Fibroblast of gingiva (primary cell): ENCODE measurements at regions not wholly inside any gene's neighbourhood (a gene's known extent, or its start where the extent isn't known, plus 50 kb on each side); places are given as distances from the start of the nearest gene placed in this dataset.
A peak's percentile ranks its signal among the peaks of the same experiment; 100 is the strongest.

ENCODE experiments used
- DNase-seq: peaks from one replicate; pipeline ENCODE4 v3.0.0-alpha.2; 2011; ENCODE audit warnings: low read depth

DNA sequence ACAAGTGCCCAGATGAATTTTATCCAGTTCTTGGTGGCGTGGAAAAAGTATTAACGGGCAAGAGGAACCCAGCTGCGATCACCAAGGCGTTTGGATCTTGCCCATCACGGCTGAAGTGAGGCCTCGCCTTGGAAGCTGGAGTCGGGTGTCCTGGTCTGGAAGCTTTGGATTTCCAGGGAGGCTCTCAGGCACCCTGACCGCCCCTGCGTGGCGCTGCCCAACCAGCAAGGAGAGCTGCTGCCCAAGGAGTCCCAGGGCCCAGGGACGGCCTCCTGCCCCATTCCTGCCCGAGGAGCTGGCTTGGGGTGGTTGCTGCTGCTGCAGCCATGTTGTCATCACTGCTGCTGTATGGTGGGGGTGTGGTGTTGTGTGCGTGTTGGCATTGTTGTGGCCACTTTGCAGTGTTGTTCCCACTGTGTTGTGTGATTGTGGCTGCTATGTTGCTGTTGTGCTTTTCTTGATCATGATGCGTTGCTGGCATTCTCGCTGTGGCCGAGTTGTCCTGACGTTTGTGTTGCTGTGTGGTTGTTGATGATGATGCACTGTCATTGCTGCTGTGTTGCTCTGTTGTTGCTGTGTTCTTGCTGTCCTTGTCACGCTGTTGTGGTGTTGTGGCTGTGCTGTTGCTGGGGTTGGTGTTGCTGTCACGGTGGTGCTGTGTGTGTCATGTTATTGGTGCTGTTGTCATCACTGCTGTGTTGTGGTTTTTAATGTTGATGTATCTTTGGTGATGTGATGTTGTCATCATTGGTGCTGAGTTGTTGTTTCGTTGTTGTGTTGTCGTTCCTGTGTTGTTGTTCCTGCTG lies 318.8 kb downstream of the C16orf95 start:
- no peak for DNase-seq

DNA sequence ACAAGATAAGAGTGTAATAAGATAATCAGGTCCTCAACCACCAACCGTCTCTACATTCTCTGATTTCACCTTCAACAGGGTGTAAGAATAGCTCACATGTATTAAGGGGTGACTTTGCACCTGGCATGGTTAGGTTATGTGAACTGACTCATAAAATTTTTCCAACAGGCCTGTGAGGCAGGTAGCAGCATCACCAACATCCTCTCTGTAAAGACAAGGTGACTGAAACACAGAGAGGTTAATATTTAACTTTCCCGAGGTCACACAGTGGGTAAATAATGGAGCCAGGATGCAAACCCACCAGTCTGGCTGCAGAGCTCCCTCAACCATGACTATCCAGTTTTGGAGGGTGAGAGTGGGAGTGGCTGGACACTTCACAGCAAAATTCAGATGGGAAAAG lies 317.2 kb downstream of the C16orf95 start:
- DNase-seq, result no peak

DNA sequence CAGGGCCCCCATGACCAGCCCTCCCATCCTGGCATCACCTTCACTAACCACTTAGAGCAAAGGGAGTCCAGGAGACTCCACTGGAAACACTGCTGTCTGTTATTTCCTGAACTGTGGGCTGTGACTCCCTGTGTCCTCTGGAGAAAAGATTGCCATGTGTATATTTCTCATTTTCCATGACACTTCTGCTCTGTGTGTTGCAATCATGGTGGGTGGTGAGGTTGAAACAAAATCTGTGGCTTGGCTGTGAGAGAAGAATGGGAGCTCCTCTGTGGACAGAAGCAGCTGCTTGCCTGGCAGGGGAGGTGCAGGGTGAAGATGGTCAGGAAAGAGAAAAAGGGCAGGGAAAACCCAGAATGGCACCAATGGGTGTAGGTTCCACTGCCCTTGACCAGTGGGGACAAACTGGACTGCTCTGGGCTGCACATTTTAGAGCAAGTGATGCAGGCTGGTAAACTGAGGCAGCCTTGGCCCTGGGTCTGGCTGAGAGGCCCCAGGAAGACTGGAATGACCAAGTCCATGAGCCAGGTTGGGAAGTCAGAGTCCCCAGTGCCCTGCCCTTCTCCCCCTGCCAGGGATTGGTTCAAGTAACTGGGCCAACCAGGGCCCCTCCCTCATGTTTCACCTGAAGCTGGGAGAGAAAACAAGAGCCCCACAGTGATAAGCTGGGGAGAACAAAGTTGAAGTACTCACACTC lies 314.3 kb downstream of the C16orf95 start:
- DNase-seq, result peak; percentile 89

DNA sequence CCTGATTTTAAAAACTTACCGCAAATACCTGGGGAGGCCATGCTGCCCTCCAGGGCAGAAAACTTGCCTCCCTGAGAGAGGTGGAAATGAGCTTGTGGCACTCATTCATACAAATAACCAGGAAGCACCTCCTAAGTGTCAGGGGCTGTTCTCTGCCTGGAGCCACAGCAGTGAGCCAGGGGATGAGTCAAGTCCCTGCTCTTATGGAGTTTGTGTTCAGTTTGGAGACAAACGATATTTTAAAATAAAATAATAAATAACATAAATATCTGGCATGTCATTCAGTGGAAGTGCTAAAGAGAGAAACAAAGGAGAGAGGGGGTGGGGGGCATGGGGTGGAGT lies 313.8 kb downstream of the C16orf95 start:
- DNase-seq, result no peak

DNA sequence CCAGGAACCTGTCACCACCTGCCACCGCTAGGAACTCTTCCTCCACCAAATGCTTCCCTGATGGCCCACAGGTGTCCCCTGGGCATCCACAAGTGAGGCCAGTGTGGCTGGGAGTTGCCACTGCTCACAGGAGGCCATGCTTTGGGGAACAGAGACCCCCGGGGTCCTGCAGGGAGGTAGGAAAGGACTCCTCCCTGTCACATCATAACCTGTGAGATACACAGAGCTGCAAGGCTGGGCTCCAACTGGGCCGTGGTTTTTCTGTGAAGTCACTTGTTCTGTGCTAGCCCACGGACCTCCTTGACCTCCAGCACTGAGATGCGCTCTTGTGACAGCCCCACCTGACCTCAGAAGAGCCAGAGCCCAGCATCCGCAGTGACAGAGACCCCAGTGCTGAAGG lies 311.2 kb downstream of the C16orf95 start:
- no peak for DNase-seq

DNA sequence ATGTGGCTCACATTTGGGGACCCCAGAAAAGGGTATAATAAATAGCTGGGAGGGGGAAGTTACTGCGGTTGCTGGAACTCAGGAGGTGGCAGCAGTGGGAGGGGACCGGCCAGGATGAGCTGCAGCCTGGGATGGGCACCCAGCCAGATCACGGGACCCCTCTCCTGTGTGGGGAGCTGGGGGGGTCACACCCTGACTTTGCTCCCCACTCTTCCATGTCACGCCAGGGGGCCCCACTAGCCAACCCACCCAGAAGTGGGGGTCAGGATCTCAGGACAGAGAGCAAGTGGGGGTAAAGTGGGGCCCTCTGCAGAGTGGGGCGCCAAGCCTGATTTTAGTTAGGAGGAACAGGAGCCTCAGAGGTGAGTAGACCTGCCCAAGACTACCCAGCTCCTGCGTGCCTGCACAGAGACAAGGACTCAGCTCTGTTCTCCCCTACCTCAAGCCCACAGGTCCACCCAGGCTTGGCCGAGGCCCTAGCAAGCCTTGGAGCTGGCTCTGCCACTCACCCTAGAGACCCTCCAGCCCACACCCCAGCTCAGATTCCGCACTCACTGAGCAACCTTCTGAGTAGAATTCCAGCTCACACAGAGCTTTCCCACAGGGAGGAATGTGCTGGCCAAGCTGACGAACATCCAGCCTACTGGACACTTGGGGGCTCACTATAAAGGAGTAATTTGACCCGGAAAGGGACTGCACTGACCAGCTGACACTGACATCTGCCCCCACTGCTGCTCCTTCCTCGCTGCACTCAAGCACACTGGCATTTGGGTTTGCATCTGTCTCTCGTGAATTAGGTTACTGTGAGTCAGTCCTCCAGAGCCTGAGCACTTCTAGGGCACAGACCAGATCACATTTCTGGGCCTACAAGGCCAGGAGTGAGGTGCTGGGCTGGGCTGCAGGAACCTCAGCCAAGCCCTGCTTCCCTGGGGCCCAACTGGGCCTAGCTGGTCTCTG lies 310.1 kb downstream of the C16orf95 start:
- peak; percentile 44 for DNase-seq

DNA sequence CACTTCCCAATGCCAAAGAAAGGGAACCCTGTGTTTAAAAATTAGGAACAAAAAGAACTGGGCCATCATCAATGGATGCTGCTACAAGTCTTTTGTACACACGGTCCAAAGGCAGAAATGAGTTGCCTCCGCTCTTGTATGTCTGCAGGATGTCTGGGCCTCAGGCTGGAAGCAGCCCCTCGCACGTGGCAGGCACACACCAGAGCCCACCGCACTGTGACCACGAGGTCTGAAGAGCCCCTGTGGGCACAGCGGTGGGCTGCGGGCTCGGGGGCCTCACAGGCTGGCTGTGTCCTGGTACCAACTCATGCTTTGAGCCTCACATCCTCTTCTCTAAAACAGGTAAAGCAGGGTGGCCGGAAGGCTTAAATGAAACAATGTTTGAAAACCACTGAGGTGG lies 309.3 kb downstream of the C16orf95 start:
- no peak for DNase-seq

DNA sequence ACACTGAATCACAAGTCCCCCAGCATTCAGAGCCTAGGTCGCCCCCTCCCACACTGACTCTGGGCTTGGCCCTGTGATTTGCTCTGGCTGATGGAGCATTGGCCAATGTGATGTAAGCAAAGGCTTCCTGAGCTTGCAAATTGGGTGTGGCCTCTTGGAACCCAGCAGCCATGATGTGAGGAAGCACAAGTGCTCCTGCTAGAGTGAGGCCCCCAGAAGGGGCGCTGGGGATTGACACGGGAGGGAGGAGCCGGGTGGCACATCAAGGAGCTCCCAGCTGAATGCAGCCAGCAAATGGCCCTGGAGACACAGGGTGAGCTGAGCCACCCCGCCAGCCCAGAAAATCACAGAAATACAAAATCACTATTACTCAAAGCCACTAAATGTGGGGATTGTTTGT lies 308.5 kb downstream of the C16orf95 start:
- no peak for DNase-seq

DNA sequence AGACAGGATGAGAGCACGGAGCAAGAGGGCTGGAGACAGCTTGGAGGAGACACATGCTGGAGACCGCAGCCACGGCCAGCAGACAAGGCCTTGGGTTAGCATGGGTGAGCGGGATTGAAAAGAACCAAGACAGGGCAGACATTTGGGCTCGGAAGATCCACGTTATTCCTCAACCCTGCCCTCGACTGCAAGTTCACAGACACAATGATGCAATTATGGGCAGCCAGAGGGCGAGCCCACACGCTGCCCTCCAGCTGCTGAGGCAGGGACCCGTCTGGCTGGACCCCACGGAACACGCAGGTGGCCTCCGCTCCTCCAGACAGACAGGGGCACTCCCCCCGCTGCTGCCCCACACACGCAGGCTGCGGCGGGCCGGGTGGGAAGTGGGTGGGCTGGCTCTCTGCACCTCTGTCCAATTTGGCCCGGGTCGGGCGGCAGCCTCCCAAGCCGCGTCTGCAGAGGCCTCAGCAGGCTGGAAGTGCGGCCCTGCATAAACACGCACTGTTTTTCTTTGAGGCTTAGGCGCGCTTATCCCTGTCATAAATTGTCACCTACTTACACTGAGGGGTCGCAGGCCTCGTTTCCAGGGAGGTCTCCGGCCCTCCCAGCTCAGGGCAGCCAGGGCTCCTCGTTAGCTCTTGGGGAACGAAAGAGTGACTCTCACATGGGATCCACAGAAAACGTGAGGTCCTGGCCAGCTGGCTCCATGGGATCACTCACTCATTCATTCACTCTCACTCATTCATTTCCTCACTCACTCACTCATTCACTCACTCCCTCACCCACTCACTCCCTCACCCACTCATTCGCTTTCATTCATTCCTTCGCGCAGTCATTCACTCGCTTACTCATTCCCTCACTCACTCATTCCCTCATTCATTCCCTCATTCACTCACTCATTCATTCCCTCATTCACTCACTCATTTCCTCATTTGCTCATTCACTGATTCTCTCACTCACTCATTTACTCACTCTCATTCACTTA lies 303.9 kb downstream of the C16orf95 start:
- DNase-seq, result no peak

DNA sequence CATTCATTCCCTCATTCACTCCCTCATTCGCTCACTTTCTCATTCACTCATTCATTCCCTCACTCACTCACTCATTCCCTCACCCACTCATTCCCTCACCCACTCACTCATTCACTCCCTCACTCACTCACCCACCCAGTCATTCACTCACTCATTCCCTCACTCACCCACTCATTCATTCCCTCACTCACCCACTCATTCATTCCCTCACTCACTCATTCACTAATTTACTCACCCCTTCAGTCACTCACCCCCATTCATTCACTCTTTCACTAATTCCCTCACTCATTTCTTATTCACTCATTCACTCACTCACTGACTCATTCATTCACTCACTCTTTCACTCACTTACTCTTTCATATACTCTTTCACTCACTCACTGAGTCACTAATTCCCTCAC lies 303.1 kb downstream of the C16orf95 start:
- no peak for DNase-seq

DNA sequence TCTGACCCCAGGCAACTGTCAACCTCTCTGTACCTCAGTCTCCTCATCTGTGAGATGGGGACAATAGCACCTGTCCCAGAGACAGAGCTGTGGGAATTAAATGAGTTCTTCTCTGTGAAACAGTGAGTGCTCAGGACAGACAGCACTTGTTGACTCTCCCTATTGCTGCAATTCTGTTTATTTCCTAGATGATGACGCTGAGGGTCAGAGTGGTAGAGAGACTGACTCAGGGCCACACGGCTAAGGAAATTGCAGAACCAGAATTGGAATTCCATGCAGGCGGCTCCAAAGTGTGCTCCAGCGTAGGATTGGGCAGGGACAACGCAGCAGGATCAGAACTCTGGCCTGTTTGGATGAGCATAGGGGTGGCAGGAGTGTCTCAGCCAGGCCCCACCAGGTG lies 302.2 kb downstream of the C16orf95 start:
- no peak for DNase-seq

DNA sequence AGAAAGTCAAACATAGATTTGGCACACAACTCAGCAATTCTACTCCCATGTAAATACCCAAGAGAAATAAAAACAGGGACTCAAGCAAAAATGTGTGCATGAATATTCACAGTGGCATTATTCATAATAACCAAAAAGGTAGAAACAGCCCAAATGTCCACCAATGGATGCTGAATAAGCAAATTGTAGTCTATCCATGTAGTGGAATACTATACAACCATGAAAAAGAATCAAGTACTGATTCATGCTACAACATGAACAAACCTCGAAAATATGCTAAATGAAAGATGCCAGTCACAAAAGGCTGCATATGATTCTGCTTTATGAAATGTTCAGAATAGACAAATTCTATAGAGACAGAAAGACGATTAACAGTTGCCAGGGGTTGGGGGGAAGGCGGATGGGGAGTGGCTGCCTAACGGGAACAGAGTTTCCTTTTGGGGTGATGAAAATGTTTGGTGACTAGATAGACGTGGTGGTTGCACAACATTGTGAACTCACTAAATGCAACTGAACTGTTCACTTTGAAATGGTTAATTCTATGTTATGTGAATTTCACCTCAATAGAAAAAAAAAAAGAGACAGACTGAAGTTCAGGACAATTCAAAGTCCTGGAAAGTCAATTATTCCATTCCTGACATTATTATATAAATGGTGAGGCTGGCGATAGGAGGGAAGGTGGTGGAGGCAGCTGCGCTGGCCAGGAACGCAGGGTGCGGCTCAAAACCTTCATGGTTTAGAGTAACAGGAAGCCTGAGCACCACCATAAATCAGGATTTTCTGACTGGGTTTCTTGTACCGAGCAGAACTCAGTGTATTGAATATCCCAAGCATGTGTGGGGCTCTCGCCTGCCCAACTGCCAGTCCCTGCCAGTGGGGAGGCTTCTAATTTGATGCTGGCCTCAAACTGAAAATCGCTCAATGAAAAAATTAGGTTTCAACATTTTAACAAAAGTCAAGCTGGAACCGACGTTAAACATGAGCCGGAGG lies 300.9 kb downstream of the C16orf95 start:
- DNase-seq, result no peak

DNA sequence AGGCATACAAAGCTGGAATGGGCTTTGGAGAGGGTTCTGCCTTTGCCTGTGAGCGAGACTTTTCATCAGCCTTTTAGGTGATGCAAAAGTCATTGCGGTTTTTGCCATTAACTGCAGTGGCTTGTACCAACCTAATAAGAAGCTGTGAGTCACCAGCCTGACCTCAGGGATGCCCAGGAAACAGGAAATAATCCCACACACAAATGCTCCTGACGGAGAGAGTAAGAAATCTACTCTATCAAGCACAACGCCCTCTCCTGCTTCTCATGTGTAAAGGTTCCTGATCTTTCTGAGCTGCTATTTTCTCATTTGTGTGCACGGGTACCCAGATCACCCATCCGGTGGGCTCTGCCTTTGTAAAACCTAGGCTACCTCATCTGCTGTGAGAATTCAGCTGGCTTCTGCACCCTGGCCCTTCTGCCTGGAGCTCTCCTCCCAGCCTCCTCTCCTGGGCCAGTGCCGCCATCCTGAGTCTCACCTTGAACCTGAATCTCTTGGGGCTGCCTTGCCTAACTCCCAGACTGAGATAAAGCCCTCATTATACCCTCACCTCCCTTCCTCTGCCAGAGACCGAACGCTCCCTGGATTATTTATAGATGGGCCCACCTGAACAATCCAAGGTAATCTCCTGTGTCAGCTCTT lies 299.7 kb downstream of the C16orf95 start:
- peak; percentile 80 for DNase-seq

DNA sequence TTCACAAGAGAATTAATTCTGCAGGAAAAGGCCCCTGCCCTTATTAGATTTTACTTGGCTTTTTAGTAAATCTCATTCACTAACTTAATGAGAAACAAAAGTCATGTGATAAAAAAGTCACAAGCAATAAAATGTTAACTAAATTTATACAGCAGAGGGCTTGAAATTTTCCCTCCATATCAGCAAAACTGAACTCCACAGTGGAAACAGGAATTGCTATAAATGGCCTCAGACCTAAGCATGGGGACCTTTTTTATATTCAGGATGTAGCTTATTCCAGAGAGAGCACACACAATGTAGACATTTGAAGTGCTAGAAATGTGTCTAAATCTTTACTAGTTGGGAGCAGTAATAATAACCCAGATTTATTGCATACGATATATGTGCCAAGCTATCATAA lies 291.5 kb downstream of the C16orf95 start:
- no peak for DNase-seq

DNA sequence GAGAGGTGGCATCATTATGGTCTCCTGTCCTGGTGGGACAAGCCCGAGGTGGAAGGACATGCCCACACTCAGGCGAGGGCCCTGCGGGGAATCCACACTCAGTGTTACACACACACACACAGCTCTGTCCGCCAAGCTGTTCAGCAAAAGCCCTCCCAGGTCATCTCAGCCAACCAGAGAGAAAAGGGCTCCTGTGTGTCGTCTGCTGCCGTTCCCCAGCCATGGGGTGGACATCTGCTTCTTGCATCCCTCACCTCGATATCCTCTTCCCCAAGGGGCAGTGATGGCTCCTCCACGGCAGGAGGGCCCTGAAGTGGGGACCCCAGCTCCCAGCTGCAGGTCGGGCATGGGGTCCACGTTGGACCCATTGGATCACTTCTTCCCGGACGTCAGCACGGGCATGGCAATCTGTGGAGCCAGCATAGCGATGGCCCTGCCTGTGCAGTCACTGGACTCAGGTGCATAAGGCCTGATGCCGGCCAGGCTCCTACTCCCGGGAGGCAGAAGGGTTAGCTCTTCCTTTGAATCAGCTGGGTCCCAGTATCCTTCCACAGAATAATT lies 290.1 kb downstream of the C16orf95 start:
- DNase-seq, result no peak

DNA sequence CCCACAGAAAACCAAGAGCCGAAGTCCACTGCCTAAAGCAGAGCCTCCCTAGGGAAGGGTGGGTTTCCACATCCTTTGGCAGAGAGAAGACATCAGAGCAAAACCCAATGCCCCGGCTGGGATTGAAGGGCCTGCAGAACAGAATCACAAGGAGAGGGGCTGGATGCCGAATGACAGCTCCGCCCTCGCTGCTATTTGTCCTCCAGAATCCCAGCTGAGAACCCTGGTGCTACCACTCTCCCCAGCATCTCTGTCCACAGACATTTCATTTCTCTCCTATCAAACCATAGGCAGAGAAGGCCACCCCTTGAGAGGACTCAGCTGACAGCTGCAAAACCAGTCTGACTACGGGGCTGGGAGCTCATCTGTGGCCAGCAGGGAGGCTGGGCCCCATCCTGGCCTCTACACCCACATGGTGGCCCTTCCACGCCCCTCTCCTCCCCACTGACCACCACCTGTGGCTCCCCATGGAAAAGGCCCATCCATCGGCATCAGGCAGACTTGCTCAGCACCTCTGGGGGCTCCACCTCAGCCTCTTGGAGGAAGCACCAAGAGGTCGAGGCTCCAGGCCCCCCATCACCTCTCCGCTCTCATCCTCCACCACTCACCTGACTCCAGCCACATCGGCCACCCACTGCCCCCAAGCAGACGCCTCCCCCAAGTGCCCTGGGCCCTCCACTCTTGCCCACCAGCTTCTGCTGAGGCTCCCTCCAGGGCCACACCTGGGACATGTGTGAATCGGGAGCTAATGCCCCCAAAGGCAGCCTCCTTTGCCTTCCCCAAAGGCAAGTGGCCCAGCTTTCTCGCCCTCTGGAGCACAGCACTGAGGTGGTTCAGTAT lies 288.5 kb downstream of the C16orf95 start:
- no peak for DNase-seq

DNA sequence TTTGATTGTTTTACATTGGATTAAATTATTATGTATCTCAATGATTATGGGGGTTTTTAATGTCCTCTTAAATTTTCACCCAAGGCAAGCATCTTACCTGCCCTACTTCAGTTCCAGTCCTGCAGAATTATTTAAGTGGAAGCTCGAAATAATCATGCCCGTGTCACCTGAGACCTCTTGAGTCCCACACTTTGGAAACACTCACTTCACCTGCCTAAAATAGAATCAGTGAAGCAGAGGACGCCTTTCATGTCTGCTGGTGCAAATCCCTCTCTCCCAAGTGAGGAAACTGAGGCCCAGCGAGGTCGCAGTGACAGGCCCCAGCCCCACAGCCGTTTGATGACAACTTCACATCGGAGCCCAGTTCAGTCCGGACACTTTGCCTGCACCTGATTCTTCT lies 284.6 kb downstream of the C16orf95 start:
- no peak for DNase-seq

DNA sequence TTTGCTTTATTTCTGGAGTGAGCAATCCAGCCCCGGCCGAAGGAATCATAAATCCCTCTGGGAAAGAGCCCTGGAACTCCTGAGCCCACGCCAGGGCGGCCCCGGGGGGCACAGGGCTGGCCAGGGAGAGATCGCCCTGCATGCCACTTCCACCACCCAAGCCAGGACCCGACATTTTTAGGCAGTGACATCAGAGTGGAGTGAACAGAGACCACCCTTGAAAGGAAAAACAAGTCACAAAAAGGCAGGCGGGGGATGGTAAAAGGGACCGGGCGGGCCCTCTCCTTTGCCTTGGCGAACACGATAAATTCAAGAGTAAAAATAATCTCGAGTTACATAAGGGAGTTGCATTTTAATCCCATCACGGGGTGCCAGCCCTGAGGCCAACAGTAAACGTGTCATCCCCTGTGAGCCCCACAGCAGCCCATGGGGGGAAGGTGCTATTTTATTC lies 284.1 kb downstream of the C16orf95 start:
- DNase-seq, result no peak
